KMS-11 (cell line): ENCODE measurements at regions not wholly inside any gene's neighbourhood (a gene's known extent, or its start where the extent isn't known, plus 50 kb on each side); places are given as distances from the start of the nearest gene placed in this dataset.
"Not testable (repeated sequence)": the region's sequence is repeated elsewhere in the genome, so short reads cannot be mapped to it uniquely, and the experiment has no call there.

Source experiments
- H2AFZ ChIP-seq: fragments of 200-600 bp; sonication (generic); 2 replicates; pipeline ENCODE4 v1.6.1; 2016; ENCODE audit warnings: antibody characterized with exemption, mixed run types, low read depth
- H3K27ac ChIP-seq: fragments of 200-600 bp; sonication (generic); 2 replicates; pipeline ENCODE4 v1.6.1; 2016; ENCODE audit warnings: mild to moderate bottlenecking, mixed run types
- H3K27me3 ChIP-seq: fragments of 200-600 bp; sonication (generic); 2 replicates; pipeline ENCODE4 v1.6.1; 2017; ENCODE audit warnings: mild to moderate bottlenecking, low read depth, mixed run types, moderate library complexity; ENCODE audit not compliant: insufficient read depth
- H3K36me3 ChIP-seq: fragments of 200-600 bp; sonication (generic); 2 replicates; pipeline ENCODE4 v1.6.1; 2017; ENCODE audit warnings: mild to moderate bottlenecking, mixed run types; ENCODE audit not compliant: insufficient read depth
- H3K4me1 ChIP-seq: fragments of 200-600 bp; sonication (generic); 2 replicates; pipeline ENCODE4 v1.6.1; 2016; ENCODE audit warnings: mild to moderate bottlenecking, low read depth, mixed run types; ENCODE audit not compliant: poor library complexity, severe bottlenecking
- H3K4me2 ChIP-seq: fragments of 200-600 bp; sonication (generic); 2 replicates; pipeline ENCODE4 v1.7.0; 2016; ENCODE audit warnings: mild to moderate bottlenecking, mixed run types
- H3K4me3 ChIP-seq: fragments of 200-600 bp; sonication (generic); IDR thresholded peaks from 2 replicates; pipeline ENCODE4 v1.6.1; 2017; ENCODE audit warnings: low read depth, low read length, mixed read lengths; ENCODE audit not compliant: insufficient read depth
- H3K79me2 ChIP-seq: fragments of 200-600 bp; sonication (generic); 2 replicates; pipeline ENCODE4 v1.6.1; 2016; ENCODE audit warnings: low read depth, mixed run types; ENCODE audit not compliant: insufficient read depth
- H3K9ac ChIP-seq: fragments of 200-600 bp; sonication (generic); 2 replicates; pipeline ENCODE4 v1.6.1; 2016; ENCODE audit warnings: mild to moderate bottlenecking, mixed run types
- H4K20me1 ChIP-seq: fragments of 200-600 bp; sonication (generic); 2 replicates; pipeline ENCODE4 v1.6.1; 2016; ENCODE audit warnings: mild to moderate bottlenecking, mixed run types; ENCODE audit not compliant: insufficient read depth
- TF ChIP-seq, protein P1 (sequence below): fragments of 200-600 bp; sonication (generic); conservative IDR thresholded peaks from 2 replicates; pipeline ENCODE4 v1.6.1; 2017; ENCODE audit warnings: low read depth, mild to moderate bottlenecking, antibody characterized with exemption, low read length, moderate library complexity, mixed read lengths

DNA sequence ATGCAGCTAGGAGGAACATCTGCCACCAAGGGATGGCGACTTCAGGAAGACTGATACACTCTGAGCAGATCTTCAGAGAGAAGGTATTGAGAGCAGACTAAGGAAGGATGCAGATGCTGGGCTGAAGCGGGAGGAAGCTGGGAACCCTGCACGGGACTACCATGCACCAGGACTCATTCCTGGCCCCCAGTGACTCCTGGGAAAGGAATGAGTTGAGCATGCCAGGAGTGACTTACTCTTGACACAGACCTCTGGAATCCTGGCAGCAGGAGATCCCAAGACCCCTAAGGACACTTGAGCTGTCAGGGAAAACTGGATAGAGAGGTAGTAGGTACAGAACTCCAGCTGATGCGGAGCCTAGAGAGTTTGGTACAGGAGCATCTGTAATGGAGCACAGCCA is 336.1 kb downstream of the RPS29 start:
- Histone ChIP-seq H3K4me2 (no peak overlapping the region), H2AFZ (no peak overlapping the region), H3K4me3 (no peak overlapping the region), H3K27ac (no peak overlapping the region), H3K9ac (no peak overlapping the region), H3K4me1 (no peaks in the 10 kb centered on the region), H3K27me3 (no peaks in the 10 kb centered on the region), H3K36me3 (no peaks in the 10 kb centered on the region), H3K79me2 (no peaks in the 10 kb centered on the region), H4K20me1 (no peaks in the 10 kb centered on the region)
- TF ChIP-seq, protein P1, sequence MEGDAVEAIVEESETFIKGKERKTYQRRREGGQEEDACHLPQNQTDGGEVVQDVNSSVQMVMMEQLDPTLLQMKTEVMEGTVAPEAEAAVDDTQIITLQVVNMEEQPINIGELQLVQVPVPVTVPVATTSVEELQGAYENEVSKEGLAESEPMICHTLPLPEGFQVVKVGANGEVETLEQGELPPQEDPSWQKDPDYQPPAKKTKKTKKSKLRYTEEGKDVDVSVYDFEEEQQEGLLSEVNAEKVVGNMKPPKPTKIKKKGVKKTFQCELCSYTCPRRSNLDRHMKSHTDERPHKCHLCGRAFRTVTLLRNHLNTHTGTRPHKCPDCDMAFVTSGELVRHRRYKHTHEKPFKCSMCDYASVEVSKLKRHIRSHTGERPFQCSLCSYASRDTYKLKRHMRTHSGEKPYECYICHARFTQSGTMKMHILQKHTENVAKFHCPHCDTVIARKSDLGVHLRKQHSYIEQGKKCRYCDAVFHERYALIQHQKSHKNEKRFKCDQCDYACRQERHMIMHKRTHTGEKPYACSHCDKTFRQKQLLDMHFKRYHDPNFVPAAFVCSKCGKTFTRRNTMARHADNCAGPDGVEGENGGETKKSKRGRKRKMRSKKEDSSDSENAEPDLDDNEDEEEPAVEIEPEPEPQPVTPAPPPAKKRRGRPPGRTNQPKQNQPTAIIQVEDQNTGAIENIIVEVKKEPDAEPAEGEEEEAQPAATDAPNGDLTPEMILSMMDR, result no peak

DNA sequence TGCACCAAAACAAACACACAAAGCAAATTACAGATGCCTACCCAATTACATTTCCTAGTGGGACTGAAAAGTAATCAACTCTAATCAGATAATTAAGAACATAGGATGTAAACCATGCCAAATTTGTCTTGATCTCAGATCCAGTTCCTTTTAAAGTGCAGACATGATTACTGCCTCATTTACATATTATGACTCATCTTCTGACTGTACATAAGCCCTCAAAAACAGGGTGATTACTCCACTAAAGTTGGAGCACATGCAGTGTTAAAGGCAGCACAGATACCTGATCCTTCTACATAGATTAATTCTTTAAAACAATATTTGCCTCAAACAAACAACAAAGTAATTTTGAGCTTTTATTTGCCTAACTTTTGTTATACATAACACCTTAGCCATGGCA is 337.2 kb downstream of the RPS29 start:
- H2AFZ ChIP-seq, result no peak overlapping the region
- no peaks in the 10 kb centered on the region for H3K79me2 ChIP-seq
- no peak overlapping the region for H3K27ac ChIP-seq
- H3K4me3 ChIP-seq, result no peak overlapping the region
- H3K9ac ChIP-seq, result no peak overlapping the region
- H4K20me1 ChIP-seq, result no peaks in the 10 kb centered on the region
- no peaks in the 10 kb centered on the region for H3K27me3 ChIP-seq
- H3K36me3 ChIP-seq, result no peaks in the 10 kb centered on the region
- TF ChIP-seq, protein P1, result no peak
- no peak overlapping the region for H3K4me2 ChIP-seq
- no peaks in the 10 kb centered on the region for H3K4me1 ChIP-seq

DNA sequence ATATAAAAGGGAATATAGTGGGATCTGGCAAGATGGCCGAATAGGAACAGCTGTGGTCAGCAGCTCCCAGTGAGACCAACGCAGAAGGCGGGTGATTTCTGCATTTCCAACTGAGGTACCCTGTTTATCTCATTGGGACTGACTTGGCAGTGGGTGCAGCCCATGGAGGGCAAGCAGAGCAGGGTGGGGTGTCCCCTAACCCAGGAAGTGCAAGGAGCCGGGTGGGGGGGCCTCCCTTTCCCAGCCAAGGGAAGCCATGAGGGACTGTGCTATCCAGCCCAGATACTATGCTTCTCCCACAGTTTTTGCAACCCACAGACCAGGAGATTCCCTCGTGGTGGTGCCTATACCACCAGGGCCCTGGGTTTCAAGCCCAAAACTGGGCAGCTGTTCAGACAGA is 342.4 kb downstream of the RPS29 start:
- not testable (repeated sequence) for H3K79me2 ChIP-seq, H3K27me3 ChIP-seq, H2AFZ ChIP-seq, H4K20me1 ChIP-seq, H3K9ac ChIP-seq, H3K4me1 ChIP-seq, H3K27ac ChIP-seq, H3K4me2 ChIP-seq, H3K36me3 ChIP-seq, H3K4me3 ChIP-seq

DNA sequence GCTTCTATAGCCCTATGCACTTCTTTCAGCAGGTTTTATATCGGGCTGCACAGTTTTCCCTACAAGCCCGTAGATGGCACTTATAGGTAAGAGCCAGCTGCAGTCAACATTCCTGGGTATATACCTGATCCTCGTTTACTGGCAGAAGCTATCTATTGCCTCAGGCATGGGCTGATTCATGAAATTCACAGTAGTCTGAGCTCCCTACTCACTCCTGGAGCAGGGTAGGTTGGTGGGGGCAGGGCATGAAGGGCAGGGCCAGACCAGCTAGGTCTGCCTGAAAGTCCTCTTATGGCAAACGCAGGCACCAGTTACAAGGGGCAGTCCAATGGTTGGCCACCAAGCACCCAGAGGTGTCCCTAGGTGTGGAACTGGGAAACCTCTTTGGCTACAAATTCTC is 345.8 kb downstream of the RPS29 start:
- Histone ChIP-seq H3K79me2 (no peaks in the 10 kb centered on the region), H3K27me3 (no peaks in the 10 kb centered on the region), H4K20me1 (no peaks in the 10 kb centered on the region), H2AFZ (no peak overlapping the region), H3K36me3 (no peaks in the 10 kb centered on the region), H3K4me2 (no peak overlapping the region), H3K4me1 (no peaks in the 10 kb centered on the region), H3K27ac (no peak overlapping the region), H3K9ac (no peak overlapping the region), H3K4me3 (no peak overlapping the region)
- TF ChIP-seq, protein P1, result no peak

DNA sequence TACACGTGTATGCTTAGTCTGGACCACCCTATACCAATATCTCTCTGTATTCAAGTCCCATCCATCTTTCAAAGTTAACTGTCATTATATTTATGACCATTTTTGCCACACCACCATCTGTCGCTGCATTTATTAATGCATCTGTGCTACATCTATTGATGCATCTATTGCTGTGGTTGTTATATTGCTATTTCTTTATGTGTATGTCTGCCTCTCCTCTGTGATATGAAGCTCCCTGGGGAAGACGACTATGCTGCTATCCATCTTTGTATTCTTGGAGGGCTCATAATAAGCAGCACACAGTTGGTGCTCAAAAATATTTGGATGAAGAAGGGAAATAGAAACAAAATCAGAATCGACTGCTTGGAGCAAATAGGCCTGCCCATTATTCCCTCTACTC is 357.6 kb downstream of the RPS29 start:
- Histone ChIP-seq H3K4me1 (no peaks in the 10 kb centered on the region), H3K4me2 (no peak overlapping the region), H3K79me2 (no peaks in the 10 kb centered on the region), H3K4me3 (no peak overlapping the region), H3K9ac (no peak overlapping the region), H4K20me1 (no peaks in the 10 kb centered on the region), H2AFZ (no peak overlapping the region), H3K27me3 (no peaks in the 10 kb centered on the region), H3K36me3 (no peaks in the 10 kb centered on the region), H3K27ac (no peak overlapping the region)
- TF ChIP-seq, protein P1, result no peak
